Stomach (tissue), 4 donors: ENCODE measurements at regions not wholly inside any gene's neighbourhood (a gene's known extent, or its start where the extent isn't known, plus 50 kb on each side); places are given as distances from the start of the nearest gene placed in this dataset.

Experiments
- CTCF ChIP-seq, 7 experiments: fragments of 450-650 bp in 4 of 7; fragments of 200-600 bp in 3 of 7; sonication (generic) in 3 of 7; IDR thresholded peaks; one replicate each; pipeline ENCODE4 v1.5.1; 2016 to 2019; ENCODE audit warnings: antibody characterized with exemption in 7 of 7, control low read depth in 2 of 7, mild to moderate bottlenecking in 1 of 7
- POLR2A ChIP-seq, 4 donors: fragments of 450-650 bp; IDR thresholded peaks; one replicate each; pipeline ENCODE4 v1.6.1; 2016; ENCODE audit warnings: antibody characterized with exemption in 4 of 4, control low read depth in 2 of 4, mild to moderate bottlenecking in 1 of 4, moderate library complexity in 1 of 4
- POLR2AphosphoS5 ChIP-seq, 3 donors: sonication (generic); formaldehyde crosslinking; IDR thresholded peaks; one replicate each; pipeline ENCODE4 v1.6.1; 2016; ENCODE audit warnings: antibody characterized with exemption in 3 of 3

GRCh38 chr10:55466806-55467504, 665.9 kb upstream of the PCDH15 start:
- no peak for TF ChIP-seq CTCF (IDR thresholded peaks at IDR 0.05)
- no peak for TF ChIP-seq POLR2AphosphoS5 (IDR thresholded peaks at IDR 0.05)
- TF ChIP-seq POLR2A (IDR thresholded peaks at IDR 0.05), result no peak
